GM21619 (cell line): ENCODE measurements at regions not wholly inside any gene's neighbourhood (a gene's known extent, or its start where the extent isn't known, plus 50 kb on each side); places are given as distances from the start of the nearest gene placed in this dataset.
A peak's percentile ranks its signal among the peaks of the same experiment; 100 is the strongest.

Source experiments
- ATAC-seq: cut with Tn5 transposase; IDR thresholded peaks from one replicate; pipeline ENCODE4 v1.9.1; 2021; ENCODE audit not compliant: unreplicated experiment

DNA sequence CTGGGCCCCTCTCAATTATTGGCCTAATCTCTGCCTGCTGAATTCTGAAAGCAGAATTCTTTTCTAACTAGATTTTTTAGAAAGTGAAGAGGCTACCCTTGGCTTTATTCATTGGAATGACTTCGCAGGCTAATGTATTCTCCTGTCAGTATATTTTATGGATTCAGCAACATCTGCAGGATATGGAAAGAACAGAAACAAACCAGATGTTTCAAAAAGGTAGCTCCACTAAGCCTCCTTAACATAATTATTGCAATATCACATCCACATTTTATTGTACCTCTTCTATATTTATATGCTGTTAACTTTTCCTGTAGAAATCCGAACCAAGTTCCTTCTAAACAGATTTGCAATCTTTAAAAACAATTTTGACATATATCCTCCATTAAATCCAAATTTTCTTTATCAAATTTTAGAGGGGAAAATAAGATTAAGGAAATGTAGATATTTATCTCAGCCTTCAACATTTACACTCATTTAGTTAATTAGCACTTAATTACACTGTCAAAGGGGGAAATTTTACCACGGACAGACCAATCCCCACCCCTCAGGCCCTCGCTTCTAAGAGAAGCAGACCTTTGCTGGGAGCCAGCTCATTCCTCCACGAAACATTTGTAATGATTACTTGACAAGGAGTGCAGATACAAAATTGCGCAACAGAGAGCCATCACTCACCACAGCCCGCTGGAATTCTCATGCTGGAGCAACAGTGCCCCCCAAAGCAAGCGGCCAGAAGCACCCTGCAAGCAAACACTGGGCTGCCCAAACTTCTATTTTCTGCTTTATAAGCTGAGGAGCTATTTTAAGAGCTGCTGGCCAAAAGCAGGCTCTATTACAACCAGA, 253.4 kb downstream of the ETAA1 start:
- ATAC-seq: no peak

GRCh38 chr2:67651565-67651964, 254.4 kb downstream of the ETAA1 start:
- no peak for ATAC-seq

GRCh38 chr2:67652679-67653078, 255.5 kb downstream of the ETAA1 start:
- ATAC-seq: peak; percentile 77

DNA sequence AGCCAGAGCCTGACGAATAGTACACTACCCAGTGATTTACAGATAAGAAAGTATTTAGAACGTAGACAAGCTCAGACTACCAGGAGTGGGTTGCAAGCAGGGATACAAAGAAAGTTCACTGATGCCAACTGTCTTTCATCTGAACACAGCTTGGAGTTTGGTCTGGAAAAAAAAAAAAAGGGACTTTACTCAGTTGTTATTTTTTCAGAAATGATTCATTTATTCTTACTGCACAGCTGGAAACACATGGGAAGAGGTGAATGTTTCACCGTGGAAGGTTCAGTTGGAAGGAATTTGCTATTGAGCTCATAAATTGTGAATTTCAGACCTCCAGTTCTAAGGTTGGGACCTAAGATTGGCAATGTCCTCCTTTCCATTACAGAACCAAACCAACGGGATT, 259.7 kb downstream of the ETAA1 start:
- no peak for ATAC-seq

DNA sequence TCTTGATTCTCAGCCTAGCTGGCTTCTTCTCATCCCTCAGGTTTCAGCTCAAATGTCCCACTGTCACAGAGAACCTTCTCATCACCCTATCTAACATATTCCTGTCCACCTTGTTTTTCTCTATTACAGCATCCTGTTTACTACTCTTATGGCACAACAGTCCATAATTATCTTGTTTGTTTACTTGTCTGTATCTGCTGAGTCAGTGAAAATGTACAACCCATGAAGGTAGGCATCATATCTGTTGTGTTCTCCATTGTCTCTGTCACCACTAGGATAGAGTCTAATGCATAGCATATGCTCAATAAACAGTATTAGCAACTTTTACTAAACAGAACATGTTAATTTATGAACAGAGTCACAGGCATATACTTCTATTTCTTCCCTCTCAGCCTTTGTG, 261.7 kb downstream of the ETAA1 start:
- no peak for ATAC-seq

GRCh38 chr2:67660015-67660602, 263.0 kb downstream of the ETAA1 start:
- ATAC-seq: no peak

DNA sequence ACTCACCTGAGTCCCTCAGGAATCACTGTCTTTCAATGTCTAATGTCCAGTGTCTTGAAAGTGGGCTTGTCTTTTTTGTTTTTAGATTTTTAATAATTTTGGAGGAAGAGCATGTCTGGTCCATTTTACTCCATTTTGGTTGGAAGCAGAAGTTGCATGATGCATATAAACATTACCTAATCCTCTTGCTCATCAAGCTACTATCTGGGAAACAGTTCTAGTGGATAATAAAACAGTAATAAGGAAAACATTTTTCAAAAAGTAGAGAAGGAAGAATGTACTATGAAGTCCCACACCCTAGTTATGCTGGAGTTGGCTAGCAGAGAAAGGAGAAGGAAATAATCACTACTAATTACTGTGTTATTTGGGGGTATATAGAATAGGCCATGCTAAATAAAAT, 263.7 kb downstream of the ETAA1 start:
- ATAC-seq: no peak

DNA sequence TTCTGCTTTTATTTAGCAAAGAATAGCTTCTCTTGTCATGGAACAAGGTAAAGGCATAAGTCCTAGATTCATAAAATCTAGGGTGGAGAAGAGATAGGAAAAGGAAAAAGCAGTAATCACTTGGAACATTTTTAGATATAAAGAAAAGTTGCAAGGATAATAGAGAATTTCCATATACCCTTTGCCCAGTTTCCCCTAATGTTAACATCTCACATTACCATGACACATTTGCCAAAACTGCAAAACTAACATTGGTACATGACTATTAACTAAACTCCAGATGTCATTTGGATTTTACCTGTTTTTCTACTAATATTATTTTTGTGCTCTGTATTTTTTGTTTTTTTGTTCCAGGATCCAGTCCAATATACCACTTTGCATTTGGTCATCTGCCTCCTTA, 265.1 kb downstream of the ETAA1 start:
- no peak for ATAC-seq

GRCh38 chr2:67663776-67664175, 266.6 kb downstream of the ETAA1 start:
- no peak for ATAC-seq

DNA sequence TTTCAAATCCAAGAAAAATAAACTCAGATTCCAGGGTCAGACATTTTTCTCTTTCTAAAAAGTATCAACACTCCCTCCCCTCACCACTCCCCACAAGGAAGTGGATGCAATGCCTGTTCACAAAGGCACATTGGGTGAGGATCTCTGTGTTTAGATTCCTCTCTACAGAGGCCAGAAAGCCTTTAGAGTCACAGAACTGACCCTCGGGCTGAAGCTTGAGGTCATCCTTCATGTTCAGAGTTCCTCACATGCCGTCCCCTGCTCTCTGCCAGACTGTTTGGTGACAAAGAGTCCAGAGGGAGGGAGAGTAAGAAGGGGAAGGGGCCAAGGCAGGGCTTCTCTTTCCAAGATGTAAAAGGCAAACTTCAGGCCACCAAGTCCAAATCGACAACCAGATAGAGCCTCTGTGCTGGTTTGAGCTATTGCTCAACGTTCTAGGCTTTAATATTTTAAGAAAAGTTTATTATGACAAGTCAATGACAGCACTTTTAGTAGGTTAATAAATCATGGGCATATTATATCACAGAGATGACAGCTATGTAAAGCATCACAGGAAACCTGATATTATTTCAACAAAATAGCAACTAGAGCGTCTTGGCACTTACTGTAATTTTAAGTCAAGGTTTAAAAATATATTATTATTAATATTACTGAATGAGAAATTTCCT, 269.4 kb downstream of the ETAA1 start:
- ATAC-seq: no peak

DNA sequence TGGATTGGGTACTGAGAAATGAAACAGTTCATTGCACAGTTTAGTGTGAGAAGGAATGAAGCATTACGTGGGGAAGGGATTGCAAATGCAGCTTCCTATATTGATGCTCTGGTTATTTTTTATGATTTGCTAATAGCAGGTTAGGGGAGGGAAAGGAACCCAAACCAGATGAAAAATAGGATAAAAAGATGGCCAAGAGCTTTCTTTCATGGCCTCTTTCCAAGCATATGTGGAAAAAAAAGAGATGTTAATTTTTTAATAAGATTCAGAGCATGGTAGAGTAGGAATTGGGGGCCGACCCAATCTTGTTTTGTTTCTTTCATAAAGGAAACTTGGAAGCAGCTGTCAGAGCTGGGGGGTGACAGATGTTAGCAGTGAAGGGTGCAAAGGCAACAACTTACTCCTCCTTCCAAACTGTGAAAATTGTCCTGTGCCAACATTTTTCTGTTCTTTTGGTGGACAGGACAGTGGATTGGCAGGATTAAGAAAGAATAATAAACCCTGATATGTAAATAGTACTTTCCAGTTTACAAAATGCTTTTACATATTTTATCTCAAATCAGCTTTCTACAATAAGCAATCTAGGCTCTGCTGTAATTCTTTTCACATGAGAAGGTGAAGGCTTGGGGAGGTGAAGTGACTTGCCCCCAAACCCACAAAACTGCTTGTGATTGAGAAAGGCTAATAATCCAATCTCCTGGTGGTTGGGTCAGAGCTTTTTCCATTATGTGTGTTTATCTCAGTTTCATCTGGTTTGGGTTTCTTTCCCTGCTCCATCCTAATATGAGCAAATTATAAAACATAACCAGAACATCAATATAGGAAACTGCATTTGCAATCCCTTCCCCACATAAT, 270.1 kb downstream of the ETAA1 start:
- ATAC-seq: no peak

DNA sequence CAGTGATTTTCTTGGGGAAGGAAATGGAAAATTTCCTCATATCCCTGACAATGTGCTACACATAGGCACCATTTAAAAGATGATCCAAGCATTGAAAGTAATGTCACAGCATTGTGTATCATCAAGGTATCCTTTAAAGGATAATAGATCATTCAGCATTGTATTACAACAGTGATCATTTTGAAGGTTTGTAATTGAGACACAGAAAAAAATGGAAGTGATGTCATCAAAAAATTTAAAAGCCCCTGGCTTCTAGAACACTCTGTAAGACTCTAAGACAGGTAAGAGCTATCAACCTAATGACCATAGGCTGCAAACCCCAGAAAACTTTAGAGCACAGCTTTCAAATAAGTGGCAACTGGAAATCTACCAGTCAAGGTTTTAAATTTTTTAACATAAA, 271.4 kb downstream of the ETAA1 start:
- ATAC-seq: no peak

DNA sequence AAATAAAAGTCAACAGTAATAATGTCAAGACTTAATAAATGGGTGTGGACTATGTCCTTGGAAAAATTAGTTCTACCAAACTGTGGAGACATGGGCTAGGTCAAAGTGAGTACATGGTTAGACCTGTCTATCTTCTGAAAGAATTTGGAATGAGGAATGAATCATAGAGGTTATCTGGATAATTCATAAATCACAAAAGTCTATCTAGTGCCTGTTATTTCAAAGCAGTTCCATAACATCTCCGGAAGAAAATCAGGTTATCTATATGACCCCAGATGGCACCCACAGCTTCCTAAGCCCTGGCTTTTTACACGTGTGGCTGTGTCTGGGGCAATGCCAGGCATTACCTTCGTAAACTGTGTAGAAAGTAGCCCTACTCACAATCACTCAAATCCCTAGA, 272.0 kb downstream of the ETAA1 start:
- no peak for ATAC-seq

- ATAC-seq: no peak
Measured at GRCh38 chr2:67669766-67670165, 272.6 kb downstream of the ETAA1 start.

DNA sequence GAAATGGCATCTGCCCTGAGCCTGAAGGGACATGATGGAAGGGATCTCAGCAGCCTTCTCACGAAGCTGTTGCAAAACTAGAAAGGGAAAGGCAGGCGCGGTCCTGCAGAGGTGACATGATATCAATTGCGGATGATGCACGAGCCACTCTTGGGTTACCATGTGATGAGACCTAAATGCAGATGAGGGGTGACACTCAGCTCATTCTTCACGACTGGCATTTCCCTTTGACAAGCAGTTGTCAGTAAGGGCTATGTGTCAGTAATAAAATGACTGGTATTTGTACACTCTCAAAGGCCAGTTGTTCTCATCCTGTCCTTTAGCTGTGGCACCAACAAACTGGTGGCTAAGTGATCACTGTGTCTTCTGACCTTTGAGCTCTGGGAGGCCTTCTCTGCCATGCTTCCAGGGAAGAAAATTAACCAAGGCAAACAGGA, 273.6 kb downstream of the ETAA1 start:
- ATAC-seq: no peak

GRCh38 chr2:67671464-67672450, 274.6 kb downstream of the ETAA1 start:
- no peak for ATAC-seq

DNA sequence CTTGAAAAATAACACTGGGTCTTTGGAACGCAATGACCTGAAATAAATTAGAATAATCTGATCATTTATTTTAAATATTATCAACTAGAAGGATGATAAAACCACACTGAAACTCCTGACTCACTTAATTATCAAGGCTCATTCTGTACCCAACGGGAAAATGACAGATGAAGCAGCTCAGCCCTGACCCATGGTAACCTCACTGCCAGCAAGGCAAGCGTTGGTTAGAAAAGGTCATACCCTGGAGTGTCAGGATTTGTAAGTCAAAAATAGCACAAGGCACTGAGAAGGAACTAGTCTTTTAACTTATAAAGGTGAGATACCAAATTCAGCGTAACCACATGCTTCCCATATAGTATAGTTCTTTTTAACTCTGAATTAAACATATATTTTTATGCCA, 277.5 kb downstream of the ETAA1 start:
- ATAC-seq: no peak

GRCh38 chr2:67684991-67685390, 287.9 kb downstream of the ETAA1 start:
- no peak for ATAC-seq

- no peak for ATAC-seq
Measured at GRCh38 chr2:67686254-67686653, 289.1 kb downstream of the ETAA1 start.

DNA sequence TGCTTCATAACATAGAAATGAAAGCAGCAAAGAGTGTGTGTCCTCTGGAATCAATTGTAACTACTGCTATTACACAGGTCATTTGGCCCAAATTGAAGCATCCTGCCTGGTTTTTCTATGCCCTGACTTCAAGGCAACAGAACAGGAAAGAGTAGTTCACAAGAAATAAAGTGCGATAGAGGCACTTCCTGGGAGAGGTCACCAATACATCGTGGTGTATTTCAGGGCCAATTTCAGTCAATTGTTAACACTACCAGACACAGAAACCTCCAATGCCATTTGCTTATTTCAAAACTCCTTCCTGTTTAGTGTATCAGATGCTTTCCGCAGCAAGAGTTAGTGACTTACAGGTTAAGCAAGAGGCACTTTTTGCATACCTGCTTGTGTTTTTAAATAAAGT, 292.1 kb downstream of the ETAA1 start:
- ATAC-seq: no peak
